ENCODE measurements at regions not wholly inside any gene's neighbourhood (a gene's known extent, or its start where the extent isn't known, plus 50 kb on each side); places are given as distances from the start of the nearest gene placed in this dataset.

DNA sequence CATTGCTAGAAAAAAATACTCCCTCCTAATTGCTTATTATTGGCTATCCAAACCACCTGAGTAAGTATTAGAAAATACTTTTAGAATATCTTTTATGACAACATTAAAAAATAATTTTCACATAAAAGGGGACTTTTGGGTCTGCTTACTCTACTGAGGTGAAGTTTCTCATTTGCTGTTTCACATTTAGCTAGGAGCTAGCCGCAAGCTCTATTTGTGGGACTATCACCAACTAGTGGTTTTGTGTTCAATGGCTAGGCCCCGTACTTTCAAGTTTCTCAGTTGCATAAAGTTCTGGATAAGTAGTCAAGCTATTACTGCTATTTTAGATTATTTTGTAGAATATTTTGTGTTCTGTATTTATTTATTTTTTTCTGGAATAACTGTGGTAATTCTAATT is 244.2 kb upstream of the SLITRK3 start:
- no peak overlapping the region for H3K27ac ChIP-seq (ENCODE audit: low read depth, low read length)
- TF ChIP-seq POLR2A (IDR thresholded peaks at IDR 0.05; ENCODE audit: borderline replicate concordance, extremely low read depth, insufficient read depth, insufficient read length), result no peak
- no peak for TF ChIP-seq EZH2phosphoT487 (IDR thresholded peaks at IDR 0.05; ENCODE audit: borderline replicate concordance)
- TF ChIP-seq, protein P1, sequence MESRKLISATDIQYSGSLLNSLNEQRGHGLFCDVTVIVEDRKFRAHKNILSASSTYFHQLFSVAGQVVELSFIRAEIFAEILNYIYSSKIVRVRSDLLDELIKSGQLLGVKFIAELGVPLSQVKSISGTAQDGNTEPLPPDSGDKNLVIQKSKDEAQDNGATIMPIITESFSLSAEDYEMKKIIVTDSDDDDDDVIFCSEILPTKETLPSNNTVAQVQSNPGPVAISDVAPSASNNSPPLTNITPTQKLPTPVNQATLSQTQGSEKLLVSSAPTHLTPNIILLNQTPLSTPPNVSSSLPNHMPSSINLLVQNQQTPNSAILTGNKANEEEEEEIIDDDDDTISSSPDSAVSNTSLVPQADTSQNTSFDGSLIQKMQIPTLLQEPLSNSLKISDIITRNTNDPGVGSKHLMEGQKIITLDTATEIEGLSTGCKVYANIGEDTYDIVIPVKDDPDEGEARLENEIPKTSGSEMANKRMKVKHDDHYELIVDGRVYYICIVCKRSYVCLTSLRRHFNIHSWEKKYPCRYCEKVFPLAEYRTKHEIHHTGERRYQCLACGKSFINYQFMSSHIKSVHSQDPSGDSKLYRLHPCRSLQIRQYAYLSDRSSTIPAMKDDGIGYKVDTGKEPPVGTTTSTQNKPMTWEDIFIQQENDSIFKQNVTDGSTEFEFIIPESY (IDR thresholded peaks at IDR 0.05; ENCODE audit: extremely low read depth, insufficient replicate concordance, low read length), result no peak
- TF ChIP-seq EZH2 (IDR thresholded peaks at IDR 0.05), result no peak
- TF ChIP-seq RAD21 (IDR thresholded peaks at IDR 0.05; ENCODE audit: low read depth), result no peak
- no peak for TF ChIP-seq POLR2AphosphoS5 (IDR thresholded peaks at IDR 0.05; ENCODE audit: low read depth, low read length)
- no peak for TF ChIP-seq ELF1 (IDR thresholded peaks at IDR 0.05; ENCODE audit: borderline replicate concordance, low read depth)
- TF ChIP-seq SRF (IDR thresholded peaks at IDR 0.05; ENCODE audit: low read depth), result no peak
- no peak for TF ChIP-seq ZFX (IDR thresholded peaks at IDR 0.05)
- no peak for TF ChIP-seq CBX3 (IDR thresholded peaks at IDR 0.05; ENCODE audit: low read depth)
- TF ChIP-seq, protein P2, sequence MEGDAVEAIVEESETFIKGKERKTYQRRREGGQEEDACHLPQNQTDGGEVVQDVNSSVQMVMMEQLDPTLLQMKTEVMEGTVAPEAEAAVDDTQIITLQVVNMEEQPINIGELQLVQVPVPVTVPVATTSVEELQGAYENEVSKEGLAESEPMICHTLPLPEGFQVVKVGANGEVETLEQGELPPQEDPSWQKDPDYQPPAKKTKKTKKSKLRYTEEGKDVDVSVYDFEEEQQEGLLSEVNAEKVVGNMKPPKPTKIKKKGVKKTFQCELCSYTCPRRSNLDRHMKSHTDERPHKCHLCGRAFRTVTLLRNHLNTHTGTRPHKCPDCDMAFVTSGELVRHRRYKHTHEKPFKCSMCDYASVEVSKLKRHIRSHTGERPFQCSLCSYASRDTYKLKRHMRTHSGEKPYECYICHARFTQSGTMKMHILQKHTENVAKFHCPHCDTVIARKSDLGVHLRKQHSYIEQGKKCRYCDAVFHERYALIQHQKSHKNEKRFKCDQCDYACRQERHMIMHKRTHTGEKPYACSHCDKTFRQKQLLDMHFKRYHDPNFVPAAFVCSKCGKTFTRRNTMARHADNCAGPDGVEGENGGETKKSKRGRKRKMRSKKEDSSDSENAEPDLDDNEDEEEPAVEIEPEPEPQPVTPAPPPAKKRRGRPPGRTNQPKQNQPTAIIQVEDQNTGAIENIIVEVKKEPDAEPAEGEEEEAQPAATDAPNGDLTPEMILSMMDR (IDR thresholded peaks at IDR 0.05 in 2 of 3, conservative IDR thresholded peaks at IDR 0.05 in 1 of 3; ENCODE audit: borderline replicate concordance in 1 of 3, insufficient read depth in 1 of 3, low read depth in 2 of 3, low read length in 2 of 3), result no peak
- TF ChIP-seq, protein P3, sequence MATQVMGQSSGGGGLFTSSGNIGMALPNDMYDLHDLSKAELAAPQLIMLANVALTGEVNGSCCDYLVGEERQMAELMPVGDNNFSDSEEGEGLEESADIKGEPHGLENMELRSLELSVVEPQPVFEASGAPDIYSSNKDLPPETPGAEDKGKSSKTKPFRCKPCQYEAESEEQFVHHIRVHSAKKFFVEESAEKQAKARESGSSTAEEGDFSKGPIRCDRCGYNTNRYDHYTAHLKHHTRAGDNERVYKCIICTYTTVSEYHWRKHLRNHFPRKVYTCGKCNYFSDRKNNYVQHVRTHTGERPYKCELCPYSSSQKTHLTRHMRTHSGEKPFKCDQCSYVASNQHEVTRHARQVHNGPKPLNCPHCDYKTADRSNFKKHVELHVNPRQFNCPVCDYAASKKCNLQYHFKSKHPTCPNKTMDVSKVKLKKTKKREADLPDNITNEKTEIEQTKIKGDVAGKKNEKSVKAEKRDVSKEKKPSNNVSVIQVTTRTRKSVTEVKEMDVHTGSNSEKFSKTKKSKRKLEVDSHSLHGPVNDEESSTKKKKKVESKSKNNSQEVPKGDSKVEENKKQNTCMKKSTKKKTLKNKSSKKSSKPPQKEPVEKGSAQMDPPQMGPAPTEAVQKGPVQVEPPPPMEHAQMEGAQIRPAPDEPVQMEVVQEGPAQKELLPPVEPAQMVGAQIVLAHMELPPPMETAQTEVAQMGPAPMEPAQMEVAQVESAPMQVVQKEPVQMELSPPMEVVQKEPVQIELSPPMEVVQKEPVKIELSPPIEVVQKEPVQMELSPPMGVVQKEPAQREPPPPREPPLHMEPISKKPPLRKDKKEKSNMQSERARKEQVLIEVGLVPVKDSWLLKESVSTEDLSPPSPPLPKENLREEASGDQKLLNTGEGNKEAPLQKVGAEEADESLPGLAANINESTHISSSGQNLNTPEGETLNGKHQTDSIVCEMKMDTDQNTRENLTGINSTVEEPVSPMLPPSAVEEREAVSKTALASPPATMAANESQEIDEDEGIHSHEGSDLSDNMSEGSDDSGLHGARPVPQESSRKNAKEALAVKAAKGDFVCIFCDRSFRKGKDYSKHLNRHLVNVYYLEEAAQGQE (IDR thresholded peaks at IDR 0.05; ENCODE audit: low read depth), result no peak
- no peak for TF ChIP-seq CEBPB (IDR thresholded peaks at IDR 0.05; ENCODE audit: low read depth)
- TF ChIP-seq FOSL1 (IDR thresholded peaks at IDR 0.05; ENCODE audit: low read depth), result no peak
- no peak for TF ChIP-seq SIN3A (IDR thresholded peaks at IDR 0.05; ENCODE audit: low read depth)
- TF ChIP-seq TCF7L2 (IDR thresholded peaks at IDR 0.05; ENCODE audit: borderline replicate concordance, extremely low read depth, insufficient read depth, insufficient read length), result no peak
- H2AFZ ChIP-seq (ENCODE audit: low read depth, low read length, poor library complexity, severe bottlenecking), result no peak overlapping the region
- H3K4me2 ChIP-seq (ENCODE audit: low read length), result no peak overlapping the region
- DNase-seq (ENCODE audit: low read depth, low spot score) (no peak), ATAC-seq (no peak)
- H3K4me3 ChIP-seq (replicated peaks in 1 of 2; ENCODE audit: low read depth in 1 of 2, low read length in 2 of 2), result no peak overlapping the region
- no peaks in the 10 kb centered on the region for H4K20me1 ChIP-seq (ENCODE audit: insufficient read depth)
- H3K36me3 ChIP-seq (ENCODE audit: control insufficient read depth in 1 of 2, insufficient read depth in 2 of 2, low read length in 2 of 2), result no peaks in the 10 kb centered on the region
- no peaks in the 10 kb centered on the region for H3K9me2 ChIP-seq (ENCODE audit: insufficient read depth)
- H3K27me3 ChIP-seq (ENCODE audit: insufficient read depth, low read length), result no peaks in the 10 kb centered on the region
- no TSS peak for BruUV-seq (replicated peaks)
- RAD21 ChIA-PET (ENCODE audit: low non-redundant PET in 1 of 2, low total read pairs in 2 of 2, uncharacterized antibody in 2 of 2, unreplicated experiment in 2 of 2), result no interaction called here
- H3K9me3 ChIP-seq (ENCODE audit: control insufficient read depth in 1 of 2, insufficient read depth in 1 of 2, low read depth in 1 of 2, low read length in 2 of 2), result no peaks in the 10 kb centered on the region
- H3K9ac ChIP-seq (ENCODE audit: low read length), result no peak overlapping the region
- H3K4me1 ChIP-seq (ENCODE audit: control insufficient read depth in 1 of 2, insufficient read depth in 2 of 2, low read length in 2 of 2), result no peaks in the 10 kb centered on the region
- CTCF ChIA-PET, result no interaction called here
- intact Hi-C loops (cut with micrococcal nuclease), result no loop called here
- H3K79me2 ChIP-seq (ENCODE audit: insufficient read depth, low read length), result no peaks in the 10 kb centered on the region
- POLR2A ChIA-PET, result no interaction called here
